Neuronal stem cell (in vitro differentiated cells): ENCODE measurements at regions not wholly inside any gene's neighbourhood (a gene's known extent, or its start where the extent isn't known, plus 50 kb on each side); places are given as distances from the start of the nearest gene placed in this dataset.
A peak's percentile ranks its signal among the peaks of the same experiment; 100 is the strongest.

Experiments used
- DNase-seq: peaks from one replicate; pipeline ENCODE4 v3.0.0-alpha.2; 2013; ENCODE audit warnings: low spot score
- H2AFZ ChIP-seq: one replicate; pipeline ENCODE4 v1.6.1; 2013; ENCODE audit warnings: mild to moderate bottlenecking, low read length, inconsistent platforms
- H2AK5ac ChIP-seq: 2 replicates; pipeline ENCODE4 v1.6.1; 2013; ENCODE audit warnings: low read depth, mild to moderate bottlenecking, inconsistent platforms, low read length, moderate library complexity, mixed read lengths
- H2BK120ac ChIP-seq: 2 replicates; pipeline ENCODE4 v1.6.1; 2013; ENCODE audit warnings: low read depth, mild to moderate bottlenecking, inconsistent platforms, low read length, moderate library complexity, mixed read lengths
- H2BK12ac ChIP-seq: one replicate; pipeline ENCODE4 v1.6.1; 2013; ENCODE audit warnings: low read length, inconsistent platforms
- H2BK15ac ChIP-seq: 2 replicates; pipeline ENCODE4 v1.6.1; 2013; ENCODE audit warnings: mild to moderate bottlenecking, low read length, inconsistent platforms, mixed read lengths
- H2BK5ac ChIP-seq: one replicate; pipeline ENCODE4 v1.6.1; 2013; ENCODE audit warnings: inconsistent platforms, mild to moderate bottlenecking, low read length, moderate library complexity
- H3K14ac ChIP-seq: one replicate; pipeline ENCODE4 v1.6.1; 2013; ENCODE audit warnings: low read length, inconsistent platforms
- H3K18ac ChIP-seq: 2 replicates; pipeline ENCODE4 v1.6.1; 2013; ENCODE audit warnings: low read length, inconsistent platforms
- H3K23ac ChIP-seq: 2 replicates; pipeline ENCODE4 v1.6.1; 2013; ENCODE audit warnings: low read depth, mild to moderate bottlenecking, mixed read lengths, low read length, inconsistent platforms; ENCODE audit not compliant: poor library complexity
- H3K27ac ChIP-seq: replicated peaks from 3 replicates; pipeline ENCODE4 v1.5.1; 2013; ENCODE audit warnings: low read length, inconsistent platforms
- H3K27me3 ChIP-seq, 3 experiments: 2 replicates each; pipeline ENCODE4 v1.6.1; 2013; ENCODE audit warnings: low read length in 3 of 3, mild to moderate bottlenecking in 2 of 3, inconsistent platforms in 1 of 3, low read depth in 1 of 3, mixed read lengths in 1 of 3, moderate library complexity in 1 of 3; ENCODE audit not compliant: control insufficient read depth in 3 of 3, insufficient read depth in 3 of 3
- H3K36me3 ChIP-seq, 2 donors: replicated peaks in 1 of 2; 2 replicates each; pipeline ENCODE4 v1.6.1; 2013; ENCODE audit warnings: low read length in 2 of 2; ENCODE audit not compliant: control insufficient read depth in 2 of 2, insufficient read depth in 2 of 2
- H3K4ac ChIP-seq: 2 replicates; pipeline ENCODE4 v1.6.1; 2013; ENCODE audit warnings: inconsistent platforms, mild to moderate bottlenecking, low read length, moderate library complexity
- H3K4me1 ChIP-seq, 2 donors: 1 replicate in 1 of 2; 2 replicates in 1 of 2; pipeline ENCODE4 v1.6.1; 2013; ENCODE audit warnings: low read length in 2 of 2, low read depth in 1 of 2; ENCODE audit not compliant: control insufficient read depth in 2 of 2, insufficient read depth in 1 of 2
- H3K4me2 ChIP-seq: one replicate; pipeline ENCODE4 v1.6.1; 2013; ENCODE audit warnings: mild to moderate bottlenecking, low read length, inconsistent platforms; ENCODE audit not compliant: insufficient read depth, poor library complexity, severe bottlenecking
- H3K4me3 ChIP-seq, 2 donors: 2 replicates each; pipeline ENCODE4 v1.5.1; 2013; ENCODE audit warnings: low read length in 2 of 2, mild to moderate bottlenecking in 2 of 2, inconsistent platforms in 1 of 2, moderate library complexity in 1 of 2
- H3K79me1 ChIP-seq: one replicate; pipeline ENCODE4 v1.6.1; 2013; ENCODE audit warnings: low read depth, mild to moderate bottlenecking, inconsistent platforms, low read length, moderate library complexity
- H3K9ac ChIP-seq: one replicate; pipeline ENCODE4 v1.6.1; 2013; ENCODE audit warnings: mild to moderate bottlenecking, low read depth, low read length, inconsistent platforms; ENCODE audit not compliant: poor library complexity
- H3K9me3 ChIP-seq, 2 donors: replicated peaks in 1 of 2; 2 replicates each; pipeline versions ENCODE3 to v1.6.1; 2013; ENCODE audit warnings: low read length in 2 of 2, mild to moderate bottlenecking in 2 of 2, inconsistent platforms in 1 of 2, low read depth in 1 of 2, mixed read lengths in 1 of 2, moderate library complexity in 1 of 2; ENCODE audit not compliant: control insufficient read depth in 2 of 2, insufficient read depth in 1 of 2
- H4K8ac ChIP-seq: one replicate; pipeline ENCODE4 v1.6.1; 2013; ENCODE audit warnings: low read depth, mild to moderate bottlenecking, inconsistent platforms, low read length, moderate library complexity
- H4K91ac ChIP-seq: one replicate; pipeline ENCODE4 v1.6.1; 2013; ENCODE audit warnings: low read length, low read depth, mild to moderate bottlenecking, inconsistent platforms; ENCODE audit not compliant: poor library complexity
- WGBS, 2 donors: extraction: QIAGEN DNeasy Blood & Tissue Kit; methylation state at CpG; one replicate each; pipeline ENCODE4 v1.1.7; 2013; ENCODE audit warnings: missing lambda C conversion rate in 2 of 2, mixed read lengths in 1 of 2; ENCODE audit not compliant: insufficient read length in 2 of 2, insufficient replicate concordance in 1 of 2; ENCODE audit errors: extremely low coverage in 2 of 2; 5-methylcytosine and 5-hydroxymethylcytosine counted together

- H4K91ac ChIP-seq, result no peak overlapping the region
- DNase-seq, result no peak
- H2BK120ac ChIP-seq, result no peak overlapping the region
These were observed 75.9 kb downstream of the DISP1 start for GRCh38 chr1:222890716-222891115.

DNA sequence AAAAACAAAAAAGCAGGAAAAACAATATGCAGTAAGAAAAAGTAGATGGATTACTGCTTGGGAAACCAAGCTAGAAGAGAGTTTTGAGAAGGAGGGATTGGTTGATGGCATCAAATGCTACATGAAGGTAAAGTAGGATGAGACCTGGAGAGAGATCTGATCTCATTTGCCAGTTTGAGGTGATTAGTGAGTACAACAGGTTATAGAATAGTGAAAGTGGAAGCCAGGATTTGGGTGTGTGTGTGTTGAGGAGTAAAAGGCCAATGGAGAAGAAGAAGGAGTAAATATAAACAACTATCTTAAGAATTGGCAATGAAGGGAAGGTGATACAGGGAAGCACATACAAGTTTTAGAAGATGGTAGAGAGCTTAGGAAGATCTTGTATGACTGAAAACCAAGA, 76.7 kb downstream of the DISP1 start:
- Histone ChIP-seq H3K27ac (no peak overlapping the region), H3K36me3 (peaks cover 0 to 2% of the 10 kb centered on the region in 2 donors), H3K4ac (no peak overlapping the region)

More at GRCh38 chr1:222890716-222891115, 75.9 kb downstream of the DISP1 start:
- Histone ChIP-seq H3K79me1 (peaks cover 2% of the 10 kb centered on the region), H3K9ac (no peak overlapping the region), H3K4ac (no peak overlapping the region), H3K36me3 (peaks cover 0 to 2% of the 10 kb centered on the region in 2 donors), H3K23ac (no peak overlapping the region), H3K27ac (no peak overlapping the region), H2AK5ac (no peak overlapping the region), H2AFZ (no peak overlapping the region), H3K4me2 (no peak overlapping the region), H3K14ac (no peak overlapping the region), H3K9me3 (peaks cover 4 to 9% of the 10 kb centered on the region in 2 donors), H3K18ac (no peak overlapping the region), H3K27me3 (no peaks in the 10 kb centered on the region), H4K8ac (no peak overlapping the region), H2BK5ac (no peak overlapping the region), H2BK15ac (no peak overlapping the region), H3K4me3 (no peak overlapping the region), H3K4me1 (peaks cover 0 to 11% of the 10 kb centered on the region in 2 donors), H2BK12ac (no peak overlapping the region)
- WGBS, 2 donors, result no CpG with 5 or more reads among the region's 2 CpGs

DNA sequence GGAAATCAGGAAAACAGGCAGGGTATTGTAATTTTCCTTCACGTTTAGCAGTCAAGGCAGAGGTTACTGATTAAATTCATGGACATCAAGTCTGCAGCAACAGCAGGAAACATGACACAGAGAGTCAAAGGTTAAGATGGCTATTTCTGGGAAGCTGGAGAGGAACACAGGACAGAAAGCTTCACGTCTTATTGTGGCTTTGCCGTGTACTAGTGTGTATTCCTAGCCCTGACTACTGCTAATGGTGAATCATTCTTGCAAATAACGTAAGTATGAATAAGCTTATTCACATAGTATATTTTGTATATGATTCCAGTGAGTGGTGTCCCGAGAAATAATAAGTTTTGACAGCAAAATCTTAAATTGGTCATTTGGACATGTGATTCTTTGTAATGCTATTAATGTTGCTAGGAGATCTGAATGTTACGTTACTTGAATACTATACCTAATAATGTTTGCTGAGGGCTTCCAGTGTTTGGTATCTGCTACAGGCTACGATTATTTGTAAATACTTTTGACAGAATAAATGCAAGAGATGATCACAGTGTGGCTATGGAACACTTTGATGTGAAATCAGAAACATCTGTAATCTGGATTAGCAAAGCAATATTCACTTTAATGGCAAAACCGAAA, 77.4 kb downstream of the DISP1 start:
- Histone ChIP-seq H2AFZ (no peak overlapping the region), H3K9me3 (peaks cover 4 to 9% of the 10 kb centered on the region in 2 donors), H4K8ac (no peak overlapping the region), H3K4me2 (no peak overlapping the region), H4K91ac (no peak overlapping the region), H3K18ac (no peak overlapping the region), H3K4me1 (peaks cover 0 to 11% of the 10 kb centered on the region in 2 donors), H3K9ac (no peak overlapping the region), H3K4me3 (no peak overlapping the region), H2BK5ac (no peak overlapping the region), H3K4ac (no peak overlapping the region), H3K23ac (no peak overlapping the region), H2BK15ac (no peak overlapping the region), H3K79me1 (peaks cover 4% of the 10 kb centered on the region), H3K27me3 (no peaks in the 10 kb centered on the region), H2BK12ac (no peak overlapping the region), H2BK120ac (no peak overlapping the region), H3K27ac (no peak overlapping the region), H2AK5ac (no peak overlapping the region), H3K36me3 (peaks cover 0 to 2% of the 10 kb centered on the region in 2 donors), H3K14ac (no peak overlapping the region)
- no CpG with 5 or more reads among the region's 8 CpGs for WGBS, 2 donors
- DNase-seq, result no peak

More for the DNA sequence above, 76.7 kb downstream of the DISP1 start:
- H3K4me1 ChIP-seq, result peaks cover 0 to 11% of the 10 kb centered on the region in 2 donors
- no peak overlapping the region for H3K14ac ChIP-seq
- H3K4me3 ChIP-seq, result no peak overlapping the region
- no peak overlapping the region for H3K9ac ChIP-seq
- no peak for DNase-seq
- no peak overlapping the region for H2BK15ac ChIP-seq
- no peak overlapping the region for H3K4me2 ChIP-seq
- H3K79me1 ChIP-seq, result peaks cover 4% of the 10 kb centered on the region
- H2BK120ac ChIP-seq, result no peak overlapping the region
- H3K27me3 ChIP-seq, result no peaks in the 10 kb centered on the region
- H4K8ac ChIP-seq, result no peak overlapping the region
- H3K18ac ChIP-seq, result no peak overlapping the region
- no peak overlapping the region for H3K23ac ChIP-seq
- H4K91ac ChIP-seq, result no peak overlapping the region
- no peak overlapping the region for H2AK5ac ChIP-seq
- H2BK12ac ChIP-seq, result no peak overlapping the region
- H2BK5ac ChIP-seq, result no peak overlapping the region
- no peak overlapping the region for H2AFZ ChIP-seq
- peaks cover 4 to 9% of the 10 kb centered on the region in 2 donors for H3K9me3 ChIP-seq

- Histone ChIP-seq H2BK5ac (peak overlapping the region; percentile 53), H3K4me3 (no peak overlapping the region), H3K23ac (peak overlapping the region; percentile 75), H4K8ac (peak overlapping the region; percentile 1), H3K4me2 (no peak overlapping the region), H2BK120ac (peak overlapping the region; percentile 31), H2AK5ac (peak overlapping the region; percentile 79), H4K91ac (no peak overlapping the region), H2BK15ac (no peak overlapping the region), H3K27ac (no peak overlapping the region), H2AFZ (no peak overlapping the region), H3K27me3 (no peaks in the 10 kb centered on the region), H2BK12ac (peak overlapping the region; percentile 73), H3K9ac (peak overlapping the region; percentile 53), H3K4me1 (peaks cover 0 to 11% of the 10 kb centered on the region in 2 donors), H3K79me1 (peaks cover 4% of the 10 kb centered on the region), H3K18ac (peak overlapping the region; percentile 80), H3K14ac (peak overlapping the region; percentile 17), H3K4ac (no peak overlapping the region), H3K36me3 (peaks cover 0 to 2% of the 10 kb centered on the region in 2 donors), H3K9me3 (peaks cover 4 to 9% of the 10 kb centered on the region in 2 donors)
- WGBS, 2 donors, result no CpG with 5 or more reads among the region's 13 CpGs
- DNase-seq, result no peak
These were observed 78.4 kb downstream of the DISP1 start for GRCh38 chr1:222893255-222893654.
